GM21367 (cell line): ENCODE measurements at regions not wholly inside any gene's neighbourhood (a gene's known extent, or its start where the extent isn't known, plus 50 kb on each side); places are given as distances from the start of the nearest gene placed in this dataset.

Experiments
- ATAC-seq: cut with Tn5 transposase; IDR thresholded peaks from one replicate; pipeline ENCODE4 v1.9.1; 2021; ENCODE audit not compliant: unreplicated experiment

GRCh38 chr1:4510276-4510691, 144.1 kb upstream of the AJAP1 start:
- ATAC-seq = no peak

GRCh38 chr1:4511374-4511773, 143.0 kb upstream of the AJAP1 start:
- ATAC-seq = no peak

GRCh38 chr1:4512636-4513035, 141.8 kb upstream of the AJAP1 start:
- no peak for ATAC-seq

- no peak for ATAC-seq
Measured at GRCh38 chr1:4513685-4514084, 140.7 kb upstream of the AJAP1 start.

DNA sequence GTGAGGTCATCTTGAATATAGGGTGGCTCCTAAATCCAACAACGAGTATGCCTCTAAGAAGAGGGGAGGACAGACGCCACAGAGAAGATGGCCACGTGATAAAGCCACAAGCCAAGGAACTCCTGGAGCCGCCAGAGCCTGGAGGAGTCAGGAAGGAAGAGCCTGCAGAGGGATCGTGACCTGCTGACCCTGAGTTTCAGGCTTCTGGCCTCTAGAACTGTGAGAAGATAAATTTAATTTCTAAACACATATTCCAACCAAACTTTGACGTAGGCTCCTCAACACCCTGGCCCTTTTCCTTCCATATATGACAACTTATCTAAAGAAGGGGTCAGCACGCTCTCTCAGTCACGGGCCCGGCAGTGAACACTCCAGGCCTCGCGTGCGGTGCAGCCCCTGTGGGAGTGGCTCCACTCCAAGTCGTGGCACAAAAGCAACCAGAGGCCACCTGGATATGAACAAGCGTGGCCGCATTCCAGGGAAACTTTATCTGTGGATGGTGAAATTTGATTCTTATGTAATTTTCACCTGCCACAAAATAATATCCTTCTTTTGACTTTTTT, 138.6 kb upstream of the AJAP1 start:
- no peak for ATAC-seq

- no peak for ATAC-seq
Measured at GRCh38 chr1:4516596-4516995, 137.8 kb upstream of the AJAP1 start.

- no peak for ATAC-seq
Measured at GRCh38 chr1:4517186-4517954, 137.0 kb upstream of the AJAP1 start.

GRCh38 chr1:4518621-4519020, 135.8 kb upstream of the AJAP1 start:
- no peak for ATAC-seq

GRCh38 chr1:4519954-4520353, 134.5 kb upstream of the AJAP1 start:
- ATAC-seq = no peak

DNA sequence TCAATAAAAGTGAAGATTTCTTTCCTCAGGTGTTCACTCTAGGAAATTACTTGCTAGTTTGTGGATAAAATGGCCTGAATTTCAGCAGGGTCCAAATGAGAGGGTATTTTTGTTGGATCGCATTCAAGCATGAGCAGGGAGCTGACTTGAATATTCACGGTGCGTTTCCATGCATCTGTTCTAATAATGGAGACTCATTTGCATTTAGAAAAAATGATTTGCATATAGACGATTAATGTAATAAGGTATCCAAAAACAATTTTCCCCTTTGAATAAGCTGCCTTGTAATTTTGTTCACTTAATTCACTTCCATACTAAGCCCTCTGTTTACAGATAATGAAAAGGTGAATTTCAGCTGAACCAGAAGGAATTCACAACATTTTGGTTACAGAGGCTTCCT, 130.9 kb upstream of the AJAP1 start:
- ATAC-seq = no peak

DNA sequence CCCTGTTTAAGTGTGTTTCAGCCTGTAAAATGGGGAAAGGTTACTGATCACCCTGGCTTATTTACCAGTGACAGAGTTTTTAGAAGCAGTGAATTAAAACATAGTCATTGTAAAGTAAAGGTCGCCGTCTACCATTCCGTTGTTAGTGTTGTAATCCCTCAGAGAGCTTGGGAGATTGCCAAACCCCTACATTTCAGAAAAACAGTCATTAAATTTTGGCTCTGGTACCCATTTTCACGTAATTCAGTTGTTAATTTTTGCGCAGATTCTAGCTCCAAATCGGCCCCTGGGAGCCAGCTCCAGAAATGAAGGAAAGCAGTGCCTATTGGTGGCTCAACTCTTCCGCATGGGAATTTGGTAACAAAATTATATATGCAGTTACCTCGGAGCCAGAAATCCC, 127.7 kb upstream of the AJAP1 start:
- no peak for ATAC-seq

- ATAC-seq = no peak
Measured at GRCh38 chr1:4527819-4528218, 126.6 kb upstream of the AJAP1 start.

- ATAC-seq = no peak
Measured at GRCh38 chr1:4528590-4528989, 125.8 kb upstream of the AJAP1 start.

DNA sequence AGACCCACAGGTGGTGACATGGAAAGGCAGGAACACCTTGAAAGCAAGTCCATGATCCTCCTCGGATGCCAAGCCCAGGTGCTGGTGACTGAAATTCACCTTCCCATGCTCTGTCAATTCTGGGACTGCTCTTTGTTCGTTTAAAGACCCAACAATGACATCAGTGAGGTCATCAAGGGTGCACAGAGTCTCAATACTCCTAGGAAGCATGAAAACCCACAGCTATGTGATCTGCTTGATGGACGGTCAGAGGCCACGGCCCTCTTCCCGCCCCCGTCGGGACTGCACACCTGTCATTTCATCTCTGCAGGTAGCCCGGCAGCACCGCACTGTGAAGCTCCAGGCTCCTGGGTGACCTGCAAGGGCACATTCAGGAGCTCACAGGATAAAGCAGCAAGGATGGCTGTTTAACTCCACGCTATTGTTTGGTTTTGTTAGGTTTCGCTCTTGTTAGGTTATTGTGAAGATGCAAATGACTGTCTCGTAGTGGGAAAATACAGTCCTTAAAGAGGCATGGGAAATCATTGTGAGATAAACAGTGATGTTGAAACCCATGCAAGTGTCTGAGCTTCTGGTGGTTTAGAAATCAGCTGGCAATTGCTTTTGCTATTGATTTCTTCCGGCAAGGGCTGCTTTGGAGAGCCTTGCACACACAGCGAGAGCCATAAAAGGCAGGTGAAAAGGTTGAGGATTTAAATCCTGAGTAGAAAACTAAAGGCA, 124.8 kb upstream of the AJAP1 start:
- ATAC-seq = no peak

- no peak for ATAC-seq
Measured at GRCh38 chr1:4530166-4530785, 124.1 kb upstream of the AJAP1 start.

DNA sequence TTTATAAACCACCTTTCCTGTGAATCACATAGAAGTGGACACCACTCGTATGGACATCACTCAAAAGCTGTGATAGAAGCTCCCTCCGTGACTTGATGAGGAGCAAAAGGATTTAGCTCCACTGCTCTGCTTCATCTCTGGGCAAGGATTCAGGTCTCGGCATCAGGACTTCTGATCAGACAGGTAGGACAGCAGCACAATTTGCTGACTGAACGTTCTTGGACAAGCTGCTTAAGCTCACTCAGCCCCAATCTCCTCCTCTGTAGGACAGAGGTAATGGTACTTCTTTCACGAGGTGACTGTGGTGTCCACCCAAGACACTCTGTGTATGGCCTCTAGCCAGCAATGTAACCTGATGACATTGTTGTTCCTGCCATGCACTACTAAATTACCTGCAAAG, 122.6 kb upstream of the AJAP1 start:
- no peak for ATAC-seq

DNA sequence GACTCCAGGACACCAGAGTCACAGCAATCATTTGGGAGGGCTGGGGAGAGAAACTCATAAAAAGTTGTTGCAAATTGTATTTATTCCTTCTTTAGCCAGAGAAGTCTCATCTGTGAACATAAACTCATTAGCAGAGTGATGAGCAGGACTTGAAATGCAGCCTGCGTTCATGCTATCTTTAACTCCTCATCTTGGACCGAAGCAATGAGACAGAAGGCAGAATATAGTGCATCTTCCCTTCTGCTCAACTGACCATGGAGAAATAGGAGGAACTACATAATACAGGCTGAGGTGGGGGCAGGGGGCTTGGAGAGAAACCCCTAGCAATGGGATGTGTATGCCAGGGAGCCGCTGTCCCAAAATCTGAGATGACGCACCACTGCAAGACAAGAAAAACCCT, 121.8 kb upstream of the AJAP1 start:
- no peak for ATAC-seq

DNA sequence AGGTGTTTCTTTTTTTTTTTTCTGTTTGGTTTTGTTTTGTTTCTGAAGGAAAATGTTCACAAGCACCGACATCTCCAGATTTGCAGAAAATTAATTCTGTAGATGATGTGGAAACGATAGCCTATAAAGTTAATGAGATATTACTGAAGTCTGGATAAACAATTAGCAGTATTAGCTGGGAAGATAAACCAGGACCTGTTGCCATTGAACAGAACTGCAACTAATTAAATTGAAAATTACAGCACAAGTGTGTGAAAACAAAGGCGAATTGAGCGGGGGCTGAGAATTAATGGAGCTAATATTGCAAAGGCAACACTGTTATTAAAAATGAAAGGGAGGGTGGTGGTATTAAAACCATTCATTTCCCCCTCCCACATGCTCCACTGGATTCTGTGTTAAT, 107.5 kb upstream of the AJAP1 start:
- no peak for ATAC-seq

DNA sequence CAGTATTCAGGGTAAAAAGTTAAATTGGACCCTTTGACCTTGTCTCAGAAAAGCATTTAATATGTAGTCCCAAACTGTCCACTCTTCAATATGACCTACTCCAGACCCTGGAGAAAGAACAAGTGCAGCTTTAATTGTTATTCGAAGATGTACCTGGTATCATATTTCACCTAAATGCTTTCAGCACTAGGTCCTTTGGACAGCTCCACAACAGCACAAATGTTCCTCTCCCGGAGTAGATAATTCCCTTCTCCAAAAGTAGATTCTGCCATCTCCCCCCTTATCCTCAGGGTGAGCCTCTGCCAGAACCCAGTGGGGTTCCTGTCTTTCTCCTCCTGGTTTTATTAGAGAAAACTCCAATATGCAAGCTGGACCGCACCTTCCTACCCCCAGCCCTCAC, 104.5 kb upstream of the AJAP1 start:
- no peak for ATAC-seq

- ATAC-seq = no peak
Measured at GRCh38 chr1:4550941-4551340, 103.5 kb upstream of the AJAP1 start.

DNA sequence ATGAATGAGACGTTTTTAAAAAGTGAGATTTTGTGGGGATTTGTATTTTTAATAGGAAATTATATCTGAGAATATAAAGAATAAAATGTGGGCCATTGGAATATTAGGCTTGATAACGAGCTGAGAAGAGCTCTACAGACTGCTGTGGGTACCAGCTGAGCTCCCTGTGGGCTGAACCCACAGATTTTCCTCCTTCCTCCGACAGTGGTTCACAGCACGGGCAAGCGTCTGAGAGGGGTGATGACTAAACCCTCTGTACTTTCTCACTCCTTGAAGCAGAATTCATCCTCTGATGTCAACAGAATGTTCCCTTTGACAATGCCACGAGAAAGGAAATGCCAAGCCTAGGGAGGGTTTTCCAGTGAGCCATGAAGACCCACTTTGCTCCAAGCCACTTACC, 102.7 kb upstream of the AJAP1 start:
- ATAC-seq = no peak

GRCh38 chr1:4553761-4554160, 100.6 kb upstream of the AJAP1 start:
- ATAC-seq = no peak
